ENCODE measurements at regions not wholly inside any gene's neighbourhood (a gene's known extent, or its start where the extent isn't known, plus 50 kb on each side); places are given as distances from the start of the nearest gene placed in this dataset.

DNA sequence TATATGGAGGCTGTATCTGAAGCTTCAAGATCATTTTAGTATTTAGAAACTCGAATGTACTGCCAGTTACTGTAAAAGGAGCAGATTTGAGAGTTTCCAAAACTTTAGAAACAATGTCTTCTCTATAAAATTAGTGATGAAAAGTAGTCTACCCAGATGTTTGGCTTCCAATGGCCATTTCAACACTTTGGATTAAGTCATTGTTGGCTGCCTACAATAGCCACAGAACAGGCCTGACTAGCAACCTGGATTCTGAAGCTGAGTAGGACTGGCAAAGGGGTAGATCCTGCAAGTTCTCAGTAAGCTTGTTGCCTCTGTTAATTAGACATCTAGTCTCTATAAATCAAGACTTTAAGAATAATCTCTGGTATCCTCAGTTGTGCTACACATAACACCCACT, 239.0 kb upstream of the KCNMB2 start:
- WGBS (ENCODE audit: extremely low coverage, insufficient coverage, insufficient read length): no CpG with 5 or more reads among the region's 1 CpG

GRCh38 chr3:178297740-178298139, 238.5 kb upstream of the KCNMB2 start:
- Histone ChIP-seq H3K4me1 (ENCODE audit: control insufficient read depth in 1 of 2, insufficient read depth in 2 of 2, low read length in 2 of 2) (no peaks in the 10 kb centered on the region), H2AFZ (ENCODE audit: insufficient read depth, low read length, poor library complexity) (no peak overlapping the region), H2BK120ac (ENCODE audit: insufficient read depth, low read length, poor library complexity) (no peak overlapping the region), H3K23ac (ENCODE audit: low read length) (no peak overlapping the region), H3K18ac (ENCODE audit: low read length) (no peak overlapping the region), H3K79me2 (ENCODE audit: control insufficient read depth, insufficient read depth, low read length, poor library complexity) (no peaks in the 10 kb centered on the region), H3K27me3 (ENCODE audit: insufficient read depth, low read length) (no peaks in the 10 kb centered on the region), H3K14ac (ENCODE audit: low read length) (no peak overlapping the region), H3K9ac (ENCODE audit: low read length) (no peak overlapping the region), H3K36me3 (ENCODE audit: control insufficient read depth in 1 of 2, insufficient read depth in 2 of 2, low read length in 2 of 2) (no peaks in the 10 kb centered on the region), H3K79me1 (ENCODE audit: low read length) (no peaks in the 10 kb centered on the region), H3K27ac (ENCODE audit: low read depth, low read length) (no peak overlapping the region), H3K4ac (ENCODE audit: low read depth, low read length) (no peak overlapping the region), H4K12ac (ENCODE audit: low read depth, low read length) (no peak overlapping the region), H3K4me2 (ENCODE audit: low read length) (no peak overlapping the region), H2AK5ac (ENCODE audit: low read length) (no peak overlapping the region), H3K4me3 (ENCODE audit: low read depth, low read length) (no peak overlapping the region), H3K9me3 (ENCODE audit: insufficient read depth, low read depth, low read length) (no peaks in the 10 kb centered on the region), H4K91ac (ENCODE audit: low read depth, low read length) (no peak overlapping the region), H2BK5ac (ENCODE audit: low read depth, low read length, poor library complexity) (no peak overlapping the region), H4K8ac (ENCODE audit: low read depth, low read length) (no peak overlapping the region), H2BK12ac (ENCODE audit: low read length) (no peak overlapping the region)
- WGBS (ENCODE audit: extremely low coverage, insufficient coverage, insufficient read length): no CpG with 5 or more reads among the region's 8 CpGs
- DNase-seq: no peak

More for the DNA sequence above, 239.0 kb upstream of the KCNMB2 start:
- no peak overlapping the region for H3K23ac ChIP-seq (ENCODE audit: low read length)
- no peak overlapping the region for H2BK120ac ChIP-seq (ENCODE audit: insufficient read depth, low read length, poor library complexity)
- H3K79me1 ChIP-seq (ENCODE audit: low read length): no peaks in the 10 kb centered on the region
- H3K14ac ChIP-seq (ENCODE audit: low read length): no peak overlapping the region
- no peak overlapping the region for H4K8ac ChIP-seq (ENCODE audit: low read depth, low read length)
- H3K79me2 ChIP-seq (ENCODE audit: control insufficient read depth, insufficient read depth, low read length, poor library complexity): no peaks in the 10 kb centered on the region
- no peak overlapping the region for H4K91ac ChIP-seq (ENCODE audit: low read depth, low read length)
- no peak overlapping the region for H3K18ac ChIP-seq (ENCODE audit: low read length)
- DNase-seq: no peak
- no peak overlapping the region for H3K4me3 ChIP-seq (ENCODE audit: low read depth, low read length)
- H4K12ac ChIP-seq (ENCODE audit: low read depth, low read length): no peak overlapping the region
- no peaks in the 10 kb centered on the region for H3K9me3 ChIP-seq (ENCODE audit: insufficient read depth, low read depth, low read length)
- H3K27me3 ChIP-seq (ENCODE audit: insufficient read depth, low read length): no peaks in the 10 kb centered on the region
- no peaks in the 10 kb centered on the region for H3K36me3 ChIP-seq (ENCODE audit: control insufficient read depth in 1 of 2, insufficient read depth in 2 of 2, low read length in 2 of 2)
- no peak overlapping the region for H3K4me2 ChIP-seq (ENCODE audit: low read length)
- no peak overlapping the region for H3K27ac ChIP-seq (ENCODE audit: low read depth, low read length)
- no peak overlapping the region for H3K9ac ChIP-seq (ENCODE audit: low read length)
- no peak overlapping the region for H2BK12ac ChIP-seq (ENCODE audit: low read length)
- H2BK5ac ChIP-seq (ENCODE audit: low read depth, low read length, poor library complexity): no peak overlapping the region
- no peaks in the 10 kb centered on the region for H3K4me1 ChIP-seq (ENCODE audit: control insufficient read depth in 1 of 2, insufficient read depth in 2 of 2, low read length in 2 of 2)
- no peak overlapping the region for H2AK5ac ChIP-seq (ENCODE audit: low read length)
- H2AFZ ChIP-seq (ENCODE audit: insufficient read depth, low read length, poor library complexity): no peak overlapping the region
- no peak overlapping the region for H3K4ac ChIP-seq (ENCODE audit: low read depth, low read length)

DNA sequence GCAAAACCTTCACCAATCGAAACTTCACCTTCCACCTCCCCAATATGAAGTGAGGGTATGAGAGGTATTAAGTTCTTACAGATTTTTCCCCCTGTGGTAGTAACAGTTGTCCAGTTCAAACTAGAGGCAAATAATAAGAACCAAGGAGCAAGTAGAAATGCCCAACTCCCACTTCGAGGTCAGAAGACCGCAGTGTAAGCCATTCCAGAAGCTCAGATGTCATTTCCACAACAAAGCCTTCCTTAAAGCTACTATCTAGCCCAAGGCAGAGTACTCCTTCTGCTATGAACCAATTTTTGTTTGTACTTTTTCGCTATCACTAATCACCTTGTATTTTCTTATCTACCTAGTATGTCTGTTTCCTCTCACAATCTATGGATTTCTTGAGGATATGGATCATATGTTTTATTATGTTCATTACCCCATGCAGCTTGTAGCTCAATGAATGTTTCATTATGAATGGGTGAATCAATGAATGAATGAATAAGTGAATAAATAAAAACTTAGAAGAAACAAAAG, 235.7 kb upstream of the KCNMB2 start:
- H3K36me3 ChIP-seq (ENCODE audit: control insufficient read depth in 1 of 2, insufficient read depth in 2 of 2, low read length in 2 of 2): no peaks in the 10 kb centered on the region
- H3K9me3 ChIP-seq (ENCODE audit: insufficient read depth, low read depth, low read length): no peaks in the 10 kb centered on the region
- no peak overlapping the region for H3K9ac ChIP-seq (ENCODE audit: low read length)
- H3K4me2 ChIP-seq (ENCODE audit: low read length): no peak overlapping the region
- no peak overlapping the region for H2BK120ac ChIP-seq (ENCODE audit: insufficient read depth, low read length, poor library complexity)
- no peak overlapping the region for H2BK12ac ChIP-seq (ENCODE audit: low read length)
- no peak overlapping the region for H4K91ac ChIP-seq (ENCODE audit: low read depth, low read length)
- DNase-seq: no peak
- no peak overlapping the region for H3K18ac ChIP-seq (ENCODE audit: low read length)
- WGBS (ENCODE audit: extremely low coverage, insufficient coverage, insufficient read length): no CpG with 5 or more reads among the region's 4 CpGs
- no peaks in the 10 kb centered on the region for H3K79me2 ChIP-seq (ENCODE audit: control insufficient read depth, insufficient read depth, low read length, poor library complexity)
- H2AK5ac ChIP-seq (ENCODE audit: low read length): no peak overlapping the region
- H4K8ac ChIP-seq (ENCODE audit: low read depth, low read length): no peak overlapping the region
- no peak overlapping the region for H2AFZ ChIP-seq (ENCODE audit: insufficient read depth, low read length, poor library complexity)
- no peak overlapping the region for H2BK5ac ChIP-seq (ENCODE audit: low read depth, low read length, poor library complexity)
- no peak overlapping the region for H3K4me3 ChIP-seq (ENCODE audit: low read depth, low read length)
- H4K12ac ChIP-seq (ENCODE audit: low read depth, low read length): no peak overlapping the region
- H3K4ac ChIP-seq (ENCODE audit: low read depth, low read length): no peak overlapping the region
- H3K14ac ChIP-seq (ENCODE audit: low read length): no peak overlapping the region
- no peaks in the 10 kb centered on the region for H3K27me3 ChIP-seq (ENCODE audit: insufficient read depth, low read length)
- no peak overlapping the region for H3K27ac ChIP-seq (ENCODE audit: low read depth, low read length)
- H3K4me1 ChIP-seq (ENCODE audit: control insufficient read depth in 1 of 2, insufficient read depth in 2 of 2, low read length in 2 of 2): peaks cover 0 to 2% of the 10 kb centered on the region in 2 experiments
- H3K23ac ChIP-seq (ENCODE audit: low read length): no peak overlapping the region
- no peaks in the 10 kb centered on the region for H3K79me1 ChIP-seq (ENCODE audit: low read length)

DNA sequence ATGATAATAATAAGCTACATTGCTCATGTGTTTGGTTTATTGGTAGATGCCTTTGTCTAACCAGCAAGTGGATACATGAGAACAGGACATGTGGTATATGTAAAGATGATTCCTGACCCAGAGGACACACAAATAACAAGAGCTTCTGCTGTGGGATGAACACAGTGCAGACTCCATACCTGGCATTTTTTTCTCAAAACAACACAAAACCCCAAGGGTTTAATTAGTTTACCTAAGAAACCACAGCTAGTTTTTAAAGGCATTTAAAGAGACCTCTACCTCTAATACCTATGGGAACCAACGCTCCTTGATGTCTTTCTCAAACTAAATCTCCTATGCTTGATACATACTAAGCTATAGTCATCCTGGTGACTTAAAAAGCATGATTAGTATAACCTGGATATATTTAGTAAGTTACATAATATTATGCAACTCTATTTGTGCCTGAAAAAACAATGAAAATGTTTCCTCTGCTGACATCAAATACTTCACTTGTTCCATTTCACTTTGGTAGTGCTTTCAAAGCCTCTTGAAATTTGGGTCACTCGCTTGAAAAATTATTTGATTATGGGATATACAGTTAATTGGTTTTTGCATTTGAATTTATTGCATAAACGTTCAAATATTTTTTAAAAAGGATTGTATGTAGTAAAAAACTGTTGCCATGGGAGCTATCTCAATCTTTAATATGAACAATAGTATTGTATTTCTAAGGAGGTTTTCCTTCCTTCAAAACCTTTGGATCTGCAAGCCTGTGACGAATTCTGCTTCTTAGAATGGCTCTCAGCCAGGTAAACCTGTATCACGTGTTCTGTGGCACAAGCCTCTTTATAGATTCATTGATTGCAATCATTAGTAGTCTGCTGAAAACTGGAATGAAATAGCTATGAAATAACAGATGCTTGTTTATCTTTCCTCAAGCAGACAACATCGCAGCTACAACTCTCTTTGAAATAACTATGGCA, 233.0 kb upstream of the KCNMB2 start:
- no peak overlapping the region for H3K23ac ChIP-seq (ENCODE audit: low read length)
- no peaks in the 10 kb centered on the region for H3K79me1 ChIP-seq (ENCODE audit: low read length)
- H2BK5ac ChIP-seq (ENCODE audit: low read depth, low read length, poor library complexity): no peak overlapping the region
- H2AK5ac ChIP-seq (ENCODE audit: low read length): no peak overlapping the region
- H3K27me3 ChIP-seq (ENCODE audit: insufficient read depth, low read length): no peaks in the 10 kb centered on the region
- no peak overlapping the region for H4K91ac ChIP-seq (ENCODE audit: low read depth, low read length)
- H3K14ac ChIP-seq (ENCODE audit: low read length): no peak overlapping the region
- no peak overlapping the region for H2AFZ ChIP-seq (ENCODE audit: insufficient read depth, low read length, poor library complexity)
- no peak overlapping the region for H3K4me3 ChIP-seq (ENCODE audit: low read depth, low read length)
- no peaks in the 10 kb centered on the region for H3K79me2 ChIP-seq (ENCODE audit: control insufficient read depth, insufficient read depth, low read length, poor library complexity)
- H3K4ac ChIP-seq (ENCODE audit: low read depth, low read length): no peak overlapping the region
- no peaks in the 10 kb centered on the region for H3K36me3 ChIP-seq (ENCODE audit: control insufficient read depth in 1 of 2, insufficient read depth in 2 of 2, low read length in 2 of 2)
- H3K18ac ChIP-seq (ENCODE audit: low read length): no peak overlapping the region
- no peak overlapping the region for H3K27ac ChIP-seq (ENCODE audit: low read depth, low read length)
- H3K9ac ChIP-seq (ENCODE audit: low read length): no peak overlapping the region
- H3K4me1 ChIP-seq (ENCODE audit: control insufficient read depth in 1 of 2, insufficient read depth in 2 of 2, low read length in 2 of 2): peaks cover 0 to 2% of the 10 kb centered on the region in 2 experiments
- peak overlapping the region; percentile 58 for H2BK12ac ChIP-seq (ENCODE audit: low read length)
- no peak overlapping the region for H2BK120ac ChIP-seq (ENCODE audit: insufficient read depth, low read length, poor library complexity)
- WGBS (ENCODE audit: extremely low coverage, insufficient coverage, insufficient read length): no CpG with 5 or more reads among the region's 6 CpGs
- H4K8ac ChIP-seq (ENCODE audit: low read depth, low read length): no peak overlapping the region
- DNase-seq: no peak
- H3K9me3 ChIP-seq (ENCODE audit: insufficient read depth, low read depth, low read length): no peaks in the 10 kb centered on the region
- H3K4me2 ChIP-seq (ENCODE audit: low read length): no peak overlapping the region
- no peak overlapping the region for H4K12ac ChIP-seq (ENCODE audit: low read depth, low read length)

Measured in trophoblast cell (in vitro differentiated cells and primary cell).